GM18873 (cell line): ENCODE measurements at regions not wholly inside any gene's neighbourhood (a gene's known extent, or its start where the extent isn't known, plus 50 kb on each side); places are given as distances from the start of the nearest gene placed in this dataset.
"Not testable (repeated sequence)": the region's sequence is repeated elsewhere in the genome, so short reads cannot be mapped to it uniquely, and the experiment has no call there.

ENCODE experiments used
- ATAC-seq: cut with Tn5 transposase; IDR thresholded peaks from one replicate; pipeline ENCODE4 v1.9.1; 2021; ENCODE audit warnings: mild to moderate bottlenecking, moderate library complexity, moderate number of reproducible peaks; ENCODE audit not compliant: unreplicated experiment, low FRiP score

DNA sequence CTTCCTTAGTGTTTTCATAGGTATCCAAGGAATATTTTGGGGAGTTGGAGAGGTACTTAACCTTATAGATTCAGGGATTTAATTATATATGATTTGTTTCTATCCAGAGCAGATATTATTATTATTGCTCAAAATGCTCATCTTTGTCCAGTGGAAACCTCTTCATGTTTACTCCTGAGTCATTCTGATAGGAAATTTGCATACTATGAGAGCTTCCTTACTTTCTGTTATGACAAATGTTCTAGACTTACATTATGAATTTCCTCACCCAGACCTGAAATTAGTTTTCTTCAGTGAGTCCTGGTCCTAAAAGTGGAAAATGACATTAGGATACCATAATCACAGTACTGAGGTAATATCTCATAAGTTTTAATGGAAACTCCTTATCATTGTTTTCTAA lies 57.5 kb upstream of the PLPPR5 start:
- no peak for ATAC-seq

DNA sequence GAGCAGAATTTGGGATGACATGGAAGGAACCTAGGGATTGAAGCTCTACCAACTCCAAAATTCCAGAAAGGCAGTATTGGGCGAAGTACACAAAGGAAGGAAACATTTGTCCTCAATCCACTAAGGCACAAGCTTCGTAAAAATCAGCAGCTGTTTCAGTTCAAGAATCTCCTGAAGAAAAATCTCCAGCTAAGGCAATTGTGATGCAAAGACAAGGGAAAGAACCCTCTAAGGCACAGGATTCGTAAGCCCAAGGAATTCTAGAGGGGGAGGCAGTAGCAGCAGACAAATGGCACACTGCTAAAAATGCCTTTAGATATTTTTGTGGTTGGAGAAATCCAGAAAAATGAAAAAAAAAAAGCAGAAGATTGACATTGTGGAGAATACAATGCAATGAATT lies 64.5 kb upstream of the PLPPR5 start:
- no peak for ATAC-seq

DNA sequence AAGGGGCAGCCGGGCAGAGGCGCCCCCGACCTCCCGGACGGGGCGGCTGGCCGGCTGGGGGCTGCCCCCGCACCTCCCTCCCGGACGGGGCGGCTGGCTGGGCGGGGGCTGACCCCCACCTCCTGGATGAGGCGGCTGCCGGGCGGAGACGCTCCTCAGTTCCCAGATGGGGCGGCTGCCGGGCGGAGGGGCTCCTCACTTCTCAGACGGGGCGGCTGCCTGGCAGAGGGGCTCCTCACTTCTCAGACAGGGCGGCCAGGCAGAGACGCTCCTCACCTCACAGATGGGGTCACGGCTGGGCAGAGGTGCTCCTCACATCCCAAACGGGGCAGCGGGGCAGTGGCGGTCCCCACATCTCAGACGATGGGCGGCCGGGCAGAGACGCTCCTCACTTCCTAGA lies 73.9 kb upstream of the PLPPR5 start:
- not testable (repeated sequence) for ATAC-seq

DNA sequence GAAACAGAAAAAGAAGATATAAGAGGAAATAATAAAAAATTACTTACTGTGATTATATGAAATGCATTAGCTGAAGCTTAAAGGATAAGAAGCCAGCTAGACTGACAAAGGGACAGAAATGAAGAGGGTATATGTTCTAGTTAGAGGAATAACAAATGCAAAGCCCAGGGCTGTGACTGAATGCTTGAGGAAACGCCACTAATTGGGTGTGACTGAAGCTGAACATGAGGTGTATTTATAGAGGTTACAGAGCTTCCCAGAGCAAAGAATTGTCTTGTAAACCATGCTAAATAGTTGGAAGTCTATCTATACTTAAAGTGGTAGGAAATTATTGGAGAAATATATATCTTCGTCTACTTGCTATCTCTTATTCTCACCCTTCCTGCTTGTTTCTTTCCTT lies 77.7 kb upstream of the PLPPR5 start:
- ATAC-seq = no peak

DNA sequence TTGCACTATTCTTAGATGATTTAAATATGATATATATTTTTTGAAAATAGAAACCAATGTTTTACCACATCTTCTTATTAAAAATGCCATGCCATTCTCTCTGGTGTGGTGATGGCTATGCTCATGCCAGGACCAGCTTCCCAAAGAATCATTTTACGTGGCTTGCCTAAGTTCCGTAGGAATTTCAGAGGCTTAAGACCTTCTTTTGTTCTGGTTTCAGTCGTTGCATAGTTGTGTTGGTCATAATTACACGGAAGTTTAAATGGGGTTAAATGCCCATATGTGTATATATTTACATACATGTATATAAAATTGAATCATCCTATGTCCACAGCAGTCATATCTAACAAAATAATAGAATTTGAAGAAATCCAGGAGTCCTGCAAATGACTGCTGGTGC lies 78.7 kb upstream of the PLPPR5 start:
- ATAC-seq = no peak

DNA sequence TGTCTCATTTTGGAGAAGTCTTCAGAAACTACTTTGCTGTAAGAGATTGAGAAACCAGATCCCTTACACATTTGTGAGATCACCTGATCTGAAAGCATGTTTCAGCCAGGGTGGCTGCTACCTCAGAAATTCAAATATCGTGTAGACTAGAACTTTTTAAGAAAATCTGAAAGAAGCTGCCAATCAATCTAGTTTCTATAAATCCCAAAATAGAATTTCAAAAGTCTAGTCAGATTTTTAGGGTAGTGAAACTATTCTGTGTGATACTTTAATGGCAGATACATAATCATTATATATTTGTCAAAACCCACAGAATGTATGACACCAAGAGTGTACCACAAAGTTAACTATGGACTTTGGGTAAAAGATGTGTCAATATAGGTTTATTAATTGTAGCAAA lies 79.9 kb upstream of the PLPPR5 start:
- peak; percentile 69 for ATAC-seq

DNA sequence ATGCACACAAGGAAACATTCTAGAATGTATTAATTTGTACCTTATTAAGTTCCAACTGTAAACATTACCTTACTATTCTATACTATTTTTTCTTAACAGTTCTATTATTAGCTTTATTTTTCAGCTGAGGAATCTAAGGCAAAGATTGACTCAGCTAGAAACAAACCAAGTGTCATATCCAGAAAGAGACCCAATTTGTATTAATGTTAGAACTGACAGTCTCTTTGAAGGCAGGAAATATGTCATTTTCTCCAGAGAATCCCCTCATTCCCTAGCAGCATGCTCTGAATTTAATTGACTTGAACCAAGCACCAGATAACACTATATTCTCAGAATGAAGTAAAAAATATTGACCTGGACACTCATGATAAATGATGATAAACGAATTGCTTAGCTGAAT lies 81.4 kb upstream of the PLPPR5 start:
- no peak for ATAC-seq

DNA sequence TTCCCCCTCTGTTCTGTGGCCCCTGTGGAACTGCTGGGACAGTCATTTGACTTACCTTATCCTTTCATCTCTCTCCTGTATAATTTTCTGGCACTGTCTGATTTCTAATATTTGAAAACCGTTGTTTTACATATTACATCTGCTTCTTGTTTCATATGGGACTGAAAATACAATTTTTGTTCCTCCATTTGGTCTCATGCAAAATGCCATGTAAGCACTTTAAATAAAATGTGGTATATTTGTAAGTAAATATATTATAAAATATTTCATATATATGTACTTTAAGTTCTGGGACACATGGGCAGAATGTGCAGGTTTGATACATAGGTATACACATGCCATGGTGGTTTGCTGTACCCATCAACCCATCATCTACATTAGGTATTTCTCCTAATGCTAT lies 93.9 kb upstream of the PLPPR5 start:
- ATAC-seq = no peak

DNA sequence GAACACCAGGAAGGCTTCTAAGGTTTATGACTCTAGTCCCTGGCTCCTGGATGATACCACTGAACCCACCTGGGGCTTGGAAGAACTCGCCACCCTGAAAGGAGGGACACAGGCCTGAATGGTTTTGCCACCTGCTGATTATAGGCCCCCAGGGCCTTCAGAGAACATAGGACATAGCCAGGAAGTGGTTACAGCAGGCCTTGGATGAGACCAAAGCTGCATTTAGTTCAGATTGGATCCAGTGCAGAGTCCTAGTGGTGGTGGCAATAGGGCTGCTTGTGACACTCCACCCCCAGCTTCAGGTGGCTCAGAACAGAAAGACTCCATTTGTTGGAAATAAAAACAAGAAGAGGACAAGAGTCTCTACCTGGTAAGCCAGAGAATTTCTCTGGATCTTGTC lies 101.6 kb upstream of the PLPPR5 start:
- no peak for ATAC-seq

DNA sequence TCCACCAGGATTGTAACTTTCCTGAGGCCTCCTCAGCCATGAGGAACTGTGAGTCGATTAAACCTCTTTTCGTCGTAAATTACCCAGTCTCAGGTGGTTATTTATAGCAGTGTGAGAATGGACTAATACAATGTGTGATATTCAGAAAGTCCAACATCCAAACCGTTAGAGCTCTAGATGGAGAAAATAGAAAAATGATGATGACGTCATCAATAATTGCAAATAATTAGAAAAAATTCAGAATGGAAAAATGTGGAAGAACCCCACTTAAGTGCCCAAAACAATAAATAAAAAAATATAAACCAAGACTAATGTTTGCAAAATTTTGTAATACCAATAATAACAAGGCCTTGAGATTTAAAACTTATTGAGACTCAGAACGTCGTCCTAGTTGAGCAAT lies 103.0 kb upstream of the PLPPR5 start:
- no peak for ATAC-seq

DNA sequence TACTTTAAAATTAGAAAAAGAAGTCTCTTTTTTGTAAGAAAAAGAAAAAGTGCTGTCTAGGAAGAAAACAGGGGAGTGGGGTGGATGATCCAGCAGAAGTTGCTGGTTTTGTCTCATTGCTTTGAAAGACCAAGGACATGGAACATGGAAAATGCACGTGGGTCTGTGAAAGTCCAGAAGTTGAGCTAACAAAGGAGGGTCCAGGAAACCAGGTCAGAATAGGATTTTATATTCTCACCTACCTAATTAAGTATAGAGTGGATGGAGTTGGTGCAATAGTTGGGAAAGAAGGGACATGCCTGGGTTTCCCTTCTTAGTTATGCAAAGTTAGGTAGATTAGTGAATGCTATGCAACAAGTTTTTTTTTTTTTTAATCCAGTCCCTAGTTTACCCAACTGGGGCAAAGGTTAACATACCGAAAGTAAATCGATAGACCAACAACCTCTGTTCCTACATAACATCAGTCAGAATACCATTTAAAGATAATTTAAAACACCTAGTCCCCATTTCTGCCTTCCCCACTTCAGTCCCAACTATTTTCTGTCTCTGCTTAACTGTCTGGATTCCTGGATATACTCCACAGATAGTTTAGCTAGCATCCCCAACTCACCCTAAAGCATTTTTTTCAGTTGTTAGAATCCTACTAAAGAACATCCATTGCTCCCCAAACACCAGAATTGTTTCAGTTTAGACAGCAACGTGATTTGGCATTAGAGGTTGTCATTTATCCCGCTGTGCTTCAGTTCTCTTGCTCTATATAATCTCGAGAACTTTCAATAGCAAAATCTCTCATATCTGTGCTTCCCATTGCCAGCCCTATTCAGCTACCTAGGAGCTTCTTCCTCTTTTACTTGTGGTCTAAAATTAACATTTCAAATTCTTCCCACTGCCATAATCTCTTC lies 105.7 kb upstream of the PLPPR5 start:
- no peak for ATAC-seq

DNA sequence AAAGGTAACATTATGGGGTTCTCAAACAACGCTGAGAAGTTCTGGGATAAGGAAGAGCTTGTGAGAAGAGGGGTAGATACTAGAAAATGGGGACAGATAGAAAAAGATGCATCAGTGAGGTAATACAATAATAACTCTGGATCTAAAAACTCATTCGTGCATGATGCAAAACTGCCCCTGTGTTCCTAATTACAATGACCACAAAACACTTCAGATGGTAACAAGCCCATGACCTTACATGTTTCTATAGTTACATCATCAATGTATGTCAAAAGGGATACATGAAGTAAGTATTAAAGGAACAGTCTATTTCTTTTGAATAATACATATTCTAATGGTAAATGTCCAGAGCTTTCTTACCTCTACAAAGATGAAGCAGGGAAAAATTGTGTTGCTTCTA lies 110.6 kb upstream of the PLPPR5 start:
- ATAC-seq = no peak

DNA sequence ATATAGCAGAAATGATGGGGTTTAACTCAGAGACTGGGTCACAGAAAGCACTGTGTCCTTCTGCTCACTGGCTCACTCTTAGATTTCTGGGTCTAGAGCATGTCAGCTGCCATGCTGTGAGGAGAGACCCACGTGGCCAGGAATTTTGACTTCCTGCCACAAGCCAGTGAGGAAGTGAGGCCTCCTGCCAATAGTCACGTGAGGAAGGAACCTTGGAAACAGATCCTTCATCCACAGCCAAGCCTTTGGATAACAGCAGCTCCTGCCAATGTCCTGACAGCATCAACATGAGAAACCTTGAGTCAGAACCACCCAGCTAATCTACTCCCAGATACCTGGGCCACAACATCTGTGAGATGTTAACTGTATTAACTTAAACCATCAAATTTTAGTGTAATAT lies 114.5 kb upstream of the PLPPR5 start:
- ATAC-seq = no peak

DNA sequence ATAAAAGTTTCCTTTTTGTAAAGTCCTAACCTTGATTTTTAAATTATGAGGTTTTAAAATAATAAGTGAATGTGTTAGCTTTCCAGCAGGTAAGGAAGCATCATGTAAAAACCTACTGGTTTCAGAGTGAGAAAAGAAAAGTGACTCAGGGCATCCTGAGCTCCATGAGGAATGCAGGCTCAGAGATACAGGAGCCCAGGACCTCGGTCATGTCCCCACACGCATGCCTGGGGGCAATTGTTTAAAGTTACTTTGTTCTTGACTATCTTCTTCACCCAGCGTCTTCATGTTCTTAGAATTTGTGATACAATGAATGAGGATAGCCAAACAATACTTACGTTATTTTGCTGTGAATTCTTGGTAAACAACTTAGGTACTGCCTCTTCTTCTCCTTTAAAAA lies 117.4 kb upstream of the PLPPR5 start:
- ATAC-seq = no peak

DNA sequence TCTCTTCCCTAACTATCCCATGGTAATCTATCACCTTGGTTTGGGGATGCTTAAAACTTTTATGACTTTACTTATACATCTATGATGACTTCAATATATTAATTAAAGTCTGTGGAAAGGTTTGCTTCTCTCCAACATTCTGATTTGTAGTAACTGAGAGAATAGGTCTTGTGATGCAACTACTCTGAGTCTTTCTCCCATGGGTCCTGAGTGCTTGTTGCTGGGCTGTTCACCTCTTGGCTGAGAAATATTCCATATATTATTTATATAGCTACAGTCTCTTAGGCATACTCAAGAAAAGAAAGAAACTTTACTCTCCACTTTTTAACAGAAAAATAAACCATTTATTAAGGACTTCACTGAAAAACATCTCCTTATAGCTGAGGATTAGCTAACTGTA lies 119.3 kb upstream of the PLPPR5 start:
- no peak for ATAC-seq

DNA sequence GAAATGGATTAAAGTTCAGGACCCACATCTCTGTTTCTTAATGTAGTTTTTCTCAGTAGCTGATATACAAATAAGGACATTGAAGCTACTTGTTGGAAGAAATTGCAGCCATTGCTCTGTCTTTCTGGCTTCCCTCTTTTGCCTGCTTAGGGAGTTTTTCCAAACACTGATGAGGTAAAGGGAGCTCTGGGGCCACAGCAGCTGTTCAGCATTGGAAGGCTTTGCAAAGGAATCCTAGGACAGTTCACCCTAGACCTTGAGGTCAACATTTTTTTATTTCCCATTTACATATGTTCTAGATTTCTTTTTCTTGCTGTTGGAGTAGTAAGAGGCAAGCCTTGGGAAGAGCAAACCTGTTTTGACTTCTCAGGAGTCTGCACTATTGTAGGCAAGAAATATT lies 126.9 kb upstream of the PLPPR5 start:
- no peak for ATAC-seq

DNA sequence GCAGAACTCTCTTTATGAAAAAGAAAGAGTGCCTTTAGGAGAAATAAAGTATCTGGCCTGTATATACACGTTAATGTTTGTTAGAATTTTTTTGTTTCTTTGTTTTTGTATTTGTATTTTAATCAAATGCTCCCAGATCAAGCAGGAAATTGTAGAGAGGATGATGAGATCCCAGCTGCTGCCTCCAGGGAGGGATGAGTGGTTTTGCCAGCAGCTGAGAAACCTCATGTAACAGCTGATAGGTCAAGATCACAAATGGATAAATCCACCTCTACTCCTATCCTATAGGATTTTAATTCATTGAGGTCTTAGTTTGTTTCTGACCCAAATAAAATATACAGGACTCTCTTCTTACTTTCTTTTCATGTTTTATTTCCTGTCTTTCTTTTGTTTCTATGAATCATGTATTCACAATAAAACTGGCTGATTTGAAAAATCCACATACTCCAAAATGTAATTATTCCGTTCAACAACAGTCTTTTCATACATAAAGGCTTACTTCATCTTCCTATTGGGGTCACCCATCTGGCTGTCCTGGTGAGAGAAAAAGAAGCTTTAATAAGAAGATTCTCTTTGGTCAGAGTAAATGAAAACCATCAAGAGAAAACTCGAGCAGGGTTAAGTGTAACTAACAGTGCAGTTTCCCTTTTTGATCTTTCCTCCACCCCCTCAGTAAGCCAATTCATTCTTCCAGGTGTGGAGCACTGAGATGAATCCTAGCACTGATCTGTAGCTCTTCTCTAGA lies 129.3 kb upstream of the PLPPR5 start:
- ATAC-seq = no peak

DNA sequence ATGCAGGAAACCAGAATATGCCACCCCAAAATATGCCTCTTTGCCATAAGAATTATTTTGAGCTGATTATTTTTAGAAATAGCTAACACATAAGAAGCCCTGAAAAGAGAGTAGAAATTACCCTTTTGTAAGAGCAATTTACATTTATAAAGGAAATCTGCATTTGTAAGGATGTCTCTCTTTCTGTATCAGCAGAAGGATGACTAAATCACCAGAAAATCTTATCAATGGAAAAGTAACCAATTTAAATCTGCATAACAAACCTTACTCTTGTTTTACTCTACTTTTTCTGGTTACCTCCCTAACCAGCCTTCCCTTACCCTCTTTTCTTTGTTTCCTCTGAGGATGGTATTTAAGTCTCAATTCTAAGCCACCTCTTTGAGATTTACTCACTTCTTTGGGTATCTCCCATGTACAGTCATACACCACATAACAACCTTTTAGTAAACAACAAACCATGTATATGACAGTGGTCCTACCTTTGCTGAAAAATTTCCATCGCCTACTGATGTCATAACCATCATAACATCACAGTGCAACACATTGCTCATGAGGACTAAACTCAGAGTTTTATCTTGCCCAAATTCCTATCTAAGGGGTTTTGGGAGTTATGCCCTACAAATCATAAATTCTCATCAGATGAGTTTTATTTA lies 126.6 kb upstream of the PLPPR4 start:
- no peak for ATAC-seq

DNA sequence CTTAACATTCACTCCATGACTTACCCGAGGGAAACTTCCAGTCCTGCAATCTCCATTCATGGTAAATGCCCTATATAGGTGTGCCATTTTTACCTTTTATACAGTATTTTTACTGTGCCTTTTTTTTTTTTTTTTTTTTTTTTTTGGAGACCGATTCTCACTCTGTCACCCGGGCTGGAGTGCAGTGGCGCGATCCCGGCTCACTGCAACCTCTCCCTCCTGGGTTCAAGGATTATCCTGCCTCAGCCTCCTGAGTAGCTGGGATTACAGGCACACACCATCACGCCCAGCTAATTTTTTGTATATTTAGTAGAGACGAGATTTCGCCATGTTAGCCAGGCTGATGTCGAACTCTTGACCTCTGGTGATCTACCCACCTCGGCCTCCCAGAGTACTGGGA lies 124.4 kb upstream of the PLPPR4 start:
- ATAC-seq = no peak

DNA sequence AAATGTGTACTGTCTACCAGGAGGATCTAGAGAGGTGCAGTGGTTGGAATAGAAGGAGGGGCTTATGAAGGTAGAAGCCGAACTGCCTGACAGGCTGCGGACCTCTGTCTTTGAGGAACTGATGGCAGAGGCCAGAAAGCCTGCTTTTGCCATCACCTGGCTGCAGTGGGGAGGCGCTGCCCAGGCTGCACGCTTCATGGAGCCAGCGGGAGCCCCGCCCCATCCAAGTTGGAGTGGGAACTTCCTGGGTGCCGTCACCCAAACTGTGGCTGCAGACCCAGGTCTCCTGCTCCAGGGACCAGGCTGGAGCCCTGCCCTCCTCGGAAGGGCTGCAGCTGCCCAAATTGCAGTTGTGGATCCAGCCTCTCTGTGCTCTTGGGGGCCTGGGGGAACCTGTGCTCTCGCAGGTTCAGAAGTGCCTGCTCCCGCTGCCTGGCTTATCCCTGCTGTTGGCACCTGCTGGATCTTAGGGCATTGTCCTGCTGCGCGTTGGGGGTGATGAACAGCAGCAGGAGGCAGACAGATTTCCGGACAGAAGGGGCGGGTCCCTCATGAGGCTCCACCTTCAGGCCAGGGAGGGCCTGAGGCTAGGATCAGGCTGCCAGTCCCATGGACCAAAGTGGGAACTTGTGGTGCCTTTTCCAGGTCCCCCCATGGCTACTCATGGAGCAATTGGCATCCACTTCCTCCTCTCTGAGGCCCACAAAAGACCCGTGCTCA lies 118.0 kb upstream of the PLPPR4 start:
- ATAC-seq = no peak

DNA sequence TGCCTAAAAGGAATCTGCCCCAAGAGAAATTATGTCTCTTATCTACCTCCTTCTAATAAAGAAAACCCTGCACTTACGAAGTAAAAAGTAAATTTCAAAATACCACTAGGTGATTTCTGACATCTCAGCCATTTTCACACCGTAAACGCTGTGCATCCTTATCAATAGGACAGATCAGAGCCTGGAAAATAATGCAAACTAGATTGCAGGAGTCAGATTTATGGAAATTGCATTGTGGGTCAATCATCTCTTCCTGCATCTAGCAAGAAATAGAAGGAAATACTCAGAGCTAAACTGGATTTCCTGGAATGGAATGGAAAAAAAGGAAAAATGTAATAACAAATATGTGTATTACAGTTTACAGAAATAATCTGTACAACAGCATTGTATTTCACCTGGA lies 114.3 kb upstream of the PLPPR4 start:
- ATAC-seq = no peak
